Activated CD4-positive, alpha-beta T cell treated with anti-CD3 and anti-CD28 coated beads, Interleukin-2, amount 50 U/mL, for 24 hours (primary cell): ENCODE measurements at regions not wholly inside any gene's neighbourhood (a gene's known extent, or its start where the extent isn't known, plus 50 kb on each side); places are given as distances from the start of the nearest gene placed in this dataset.

ENCODE experiments used
- DNase-seq, 2 donors: peaks; one replicate each; pipeline ENCODE4 v3.0.0-alpha.2; 2020; ENCODE audit warnings: low read depth in 1 of 2, low spot score in 1 of 2

DNA sequence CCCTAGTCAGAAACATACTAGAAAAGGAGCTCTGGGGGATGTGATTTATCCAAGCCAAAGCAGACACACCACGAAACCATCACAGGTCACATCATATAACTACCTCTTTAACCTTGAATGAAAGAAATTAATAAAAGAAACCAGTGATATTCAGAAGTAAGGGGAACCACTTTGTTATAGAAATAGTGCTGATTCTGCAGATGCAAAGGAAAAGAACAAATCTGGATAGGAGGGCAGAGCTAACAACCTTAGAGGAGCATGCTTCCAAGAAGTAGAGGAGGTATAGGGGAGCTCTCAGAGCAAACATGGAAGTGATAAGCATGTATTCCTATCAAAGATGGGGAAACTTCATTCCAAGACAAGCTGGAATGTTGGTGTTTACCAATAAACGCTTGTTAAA, 117.0 kb upstream of the MDM1 start:
- no peak for DNase-seq

DNA sequence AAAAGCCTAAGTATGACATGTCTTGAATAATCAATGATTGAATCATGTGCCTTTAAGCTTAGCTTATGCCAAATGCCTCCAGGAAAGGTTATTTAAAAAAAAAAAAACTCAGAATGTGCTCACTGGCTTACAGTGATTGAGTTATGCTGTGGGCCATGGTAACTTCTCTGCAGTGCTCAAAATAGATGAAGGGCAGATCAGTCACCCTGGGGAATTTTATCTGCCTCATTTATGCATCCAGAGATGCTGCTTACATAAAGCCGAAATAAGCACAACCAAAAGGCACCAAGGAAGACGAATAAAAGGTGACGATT, 118.7 kb upstream of the MDM1 start:
- peak in 1 of 2 donors; percentile 33 for DNase-seq

DNA sequence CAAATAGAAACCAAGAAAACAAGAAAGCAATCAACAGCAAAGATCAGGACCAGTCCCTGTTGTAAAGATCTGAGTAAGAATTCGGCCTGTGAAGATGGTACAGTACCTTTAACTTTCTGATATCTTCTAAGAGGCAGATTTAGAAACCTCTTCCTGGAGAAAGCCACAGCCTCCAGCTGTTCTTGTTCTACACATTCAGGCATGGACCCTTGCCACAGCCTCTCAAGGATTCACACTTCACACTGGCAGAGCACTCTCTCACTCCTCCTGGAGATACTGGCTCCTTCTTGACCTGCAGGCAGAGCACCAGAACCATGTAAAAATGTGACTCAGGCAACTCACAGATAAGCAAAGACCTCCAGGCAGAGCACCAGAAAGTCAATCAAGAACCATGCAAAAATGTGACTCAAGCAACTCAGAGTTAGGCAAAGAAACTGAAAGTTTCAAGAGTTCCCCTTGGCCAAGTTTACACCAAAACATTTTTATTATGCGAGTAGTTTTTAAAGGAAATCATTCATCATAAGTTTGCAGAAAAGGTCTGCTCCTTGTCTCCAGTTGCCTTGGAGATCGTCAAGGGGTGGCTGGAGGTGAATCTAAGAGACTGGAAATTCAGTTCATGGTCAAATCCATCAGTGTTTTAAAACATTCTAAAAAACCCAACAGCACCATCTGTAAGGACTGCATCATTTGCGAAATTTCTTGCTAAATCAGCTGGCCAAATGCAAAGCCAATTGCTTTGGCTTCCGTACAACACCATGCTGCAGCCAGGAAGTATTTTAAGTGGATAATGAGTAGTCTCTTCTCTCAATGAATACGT, 119.3 kb upstream of the MDM1 start:
- DNase-seq = peak; percentile 19 to 30

DNA sequence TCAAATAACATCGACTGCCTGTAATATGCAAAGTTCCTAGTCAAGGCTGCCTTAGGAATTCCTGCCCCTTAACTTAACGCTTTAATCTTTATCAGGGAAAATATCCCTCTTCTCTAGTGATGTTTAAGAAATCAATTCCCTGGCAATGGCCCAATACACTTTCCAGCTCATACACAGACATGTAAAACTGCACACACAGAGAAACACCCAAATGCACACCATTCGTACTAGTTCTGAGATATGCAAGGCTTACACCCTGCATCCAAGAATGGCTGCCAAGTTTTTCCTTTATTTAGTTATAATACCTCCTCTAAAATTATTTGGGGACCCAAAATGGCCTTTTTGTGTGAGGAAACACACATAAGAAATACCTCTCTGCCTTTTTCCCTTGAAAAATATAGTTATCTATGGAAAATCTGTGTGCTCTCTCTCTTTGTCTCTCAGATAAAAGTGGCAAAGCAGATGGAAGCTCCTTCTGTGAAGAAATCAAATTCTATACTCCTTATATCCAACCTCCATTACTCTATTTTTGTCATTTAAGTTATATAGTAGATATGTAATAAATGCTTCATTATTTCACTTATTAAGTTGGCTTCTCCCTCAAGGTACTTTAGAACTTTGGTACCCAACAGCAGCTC, 120.0 kb upstream of the MDM1 start:
- no peak for DNase-seq

DNA sequence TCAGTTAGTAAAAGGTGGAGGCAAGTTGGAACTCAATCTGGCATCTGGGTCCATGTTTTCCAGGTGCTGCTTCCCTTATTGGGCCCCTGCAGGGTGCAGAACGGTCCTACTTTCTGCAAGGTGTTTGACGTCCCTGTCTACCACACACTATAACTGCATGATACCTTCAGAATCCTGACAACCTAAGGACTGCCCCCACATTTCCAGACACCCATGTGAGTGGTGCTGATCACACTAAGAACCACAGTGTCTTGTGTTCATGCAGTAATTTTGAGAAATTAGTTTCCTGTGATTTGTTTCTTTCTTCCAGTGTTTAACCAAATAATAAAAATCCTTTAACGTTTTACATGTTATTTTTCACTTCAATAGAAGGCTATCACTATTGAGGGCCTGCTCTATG, 121.1 kb upstream of the MDM1 start:
- DNase-seq = no peak

DNA sequence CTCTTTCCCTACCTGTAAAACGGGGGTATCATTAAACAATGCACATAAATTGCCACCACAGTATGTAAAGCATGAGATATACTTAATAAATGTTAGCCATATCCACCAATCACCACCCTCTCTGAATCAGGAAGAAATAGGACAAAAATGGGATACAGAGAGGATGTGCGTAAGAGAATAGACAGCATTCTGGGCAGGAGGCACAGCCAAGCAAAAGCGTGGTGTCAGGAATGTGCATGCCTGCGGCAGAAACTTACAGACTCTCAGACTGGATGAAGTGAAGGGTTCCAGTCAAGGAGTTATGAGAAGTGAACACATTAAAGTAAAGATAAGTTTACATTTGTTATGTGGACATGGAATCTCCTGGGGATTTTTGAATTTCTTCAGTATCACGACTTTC, 121.7 kb upstream of the MDM1 start:
- DNase-seq = no peak

DNA sequence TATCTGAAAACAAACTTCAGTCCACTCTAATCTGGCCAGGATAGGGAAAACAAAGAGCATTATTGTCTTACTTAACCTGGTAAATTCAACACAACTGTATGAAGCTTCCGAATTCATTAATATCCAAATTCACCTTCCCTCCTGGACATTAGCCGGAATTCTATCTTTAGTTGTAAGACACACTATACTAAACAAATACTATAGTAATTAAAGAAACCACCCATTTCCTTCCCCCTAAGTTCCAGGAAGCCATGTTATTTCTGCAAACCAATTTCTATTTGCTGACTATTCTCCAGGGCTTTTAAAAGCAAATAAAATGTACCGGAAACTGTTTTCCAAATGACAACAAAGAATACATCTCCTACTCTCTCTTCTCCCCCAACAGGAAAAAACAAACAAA, 122.7 kb upstream of the MDM1 start:
- DNase-seq = no peak

DNA sequence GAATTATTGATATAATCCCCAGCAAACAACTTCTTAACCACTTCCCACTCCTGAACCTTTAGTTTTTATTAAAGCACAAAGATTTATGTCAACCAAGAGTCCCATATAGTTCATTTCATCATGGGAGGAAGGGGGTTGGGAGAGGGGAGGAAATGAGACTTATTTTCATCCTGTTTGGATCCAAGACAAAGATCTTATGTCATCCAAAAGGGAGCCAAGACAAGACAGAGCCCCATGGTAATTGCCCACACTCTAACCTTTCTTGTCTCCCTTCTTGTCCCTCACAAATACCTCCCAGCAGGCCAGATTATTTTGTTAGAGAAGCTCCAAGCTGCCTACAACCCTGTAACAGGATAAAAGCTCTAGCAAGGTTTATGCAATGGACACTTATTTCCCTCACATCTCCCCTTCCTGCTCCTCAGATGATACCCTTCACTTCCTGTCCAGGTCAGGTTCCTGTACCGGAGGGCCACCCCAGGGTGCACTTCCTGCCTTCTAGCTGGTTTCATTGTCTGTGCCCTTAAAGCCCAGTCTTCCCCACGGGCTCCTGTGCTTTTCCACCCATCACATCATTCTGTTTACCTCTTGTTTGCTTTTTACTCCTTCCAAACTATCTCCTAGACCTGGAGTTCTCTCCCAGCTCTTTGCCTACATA, 123.7 kb upstream of the MDM1 start:
- DNase-seq = peak in 1 of 2 donors; percentile 1

DNA sequence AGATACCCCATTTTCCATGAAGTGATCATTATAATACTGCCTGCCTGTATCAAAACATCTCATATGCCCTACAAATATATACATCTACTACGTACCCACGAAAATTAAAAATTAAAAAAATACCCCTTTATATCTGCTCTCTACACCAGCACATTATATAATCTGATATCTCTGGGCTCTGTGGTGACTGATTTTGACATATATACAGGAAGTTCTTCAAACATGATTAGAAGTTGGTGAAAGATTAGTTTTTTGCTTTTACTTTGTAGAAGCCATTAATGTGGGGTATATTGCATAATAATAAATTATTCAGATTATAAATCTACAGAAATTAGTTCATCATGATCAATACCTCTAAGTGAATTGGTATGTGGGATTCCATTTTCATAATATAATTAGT, 126.7 kb upstream of the MDM1 start:
- no peak for DNase-seq

DNA sequence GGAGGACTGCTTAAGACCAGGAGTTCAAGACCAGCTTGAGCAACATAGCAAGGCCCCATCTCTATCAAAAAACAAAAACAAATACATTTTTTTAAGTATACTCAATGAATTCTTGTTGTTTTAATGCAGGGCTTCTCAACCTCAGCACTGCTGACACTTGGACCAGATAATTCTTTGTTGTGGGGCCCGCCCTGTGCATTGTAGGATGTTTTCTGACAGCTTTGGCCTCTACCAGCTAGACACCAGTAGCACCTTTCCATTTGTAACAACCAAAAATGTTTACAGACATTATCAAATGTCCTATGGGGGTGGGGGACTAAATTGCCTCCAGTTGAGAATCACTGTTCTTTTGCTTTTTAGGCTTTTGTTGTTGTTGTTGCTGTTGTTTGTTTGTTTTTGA, 128.1 kb upstream of the MDM1 start:
- DNase-seq = no peak

DNA sequence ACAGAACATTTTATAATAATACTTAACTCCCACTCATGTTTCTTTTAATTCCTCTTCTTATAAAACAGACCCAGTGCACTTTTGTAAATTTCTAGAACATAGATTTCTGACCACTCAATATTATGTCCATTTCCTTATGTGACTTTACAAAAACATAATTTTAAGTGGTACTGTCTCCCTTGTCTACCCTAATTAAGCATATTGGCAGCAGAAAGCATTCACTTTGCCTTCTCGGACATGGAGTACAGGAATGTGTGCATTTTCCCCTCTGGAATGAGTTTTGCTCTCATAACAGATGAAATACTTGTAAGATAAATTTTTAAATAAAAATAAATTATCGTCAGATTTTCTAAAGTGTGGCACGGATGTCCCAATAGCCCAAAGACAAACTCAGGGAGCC, 129.5 kb upstream of the MDM1 start:
- no peak for DNase-seq

DNA sequence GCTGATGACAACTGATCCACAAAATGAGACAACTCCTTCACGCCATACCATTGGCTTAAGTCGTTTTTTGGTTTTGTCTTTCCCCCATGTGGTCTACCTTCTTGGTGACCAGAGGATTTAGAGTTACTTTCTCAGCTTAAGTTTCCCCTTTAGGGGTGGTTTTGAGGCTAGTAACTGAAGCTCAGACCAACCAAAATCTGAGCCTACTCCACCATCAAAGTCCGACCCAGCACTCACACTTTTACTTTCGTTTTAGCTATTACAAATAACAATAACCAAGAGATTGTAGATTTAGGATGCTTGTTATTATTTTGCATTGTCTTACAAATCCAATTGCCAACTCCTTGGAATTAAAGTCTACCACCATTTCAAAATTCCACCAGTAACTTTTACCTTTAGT, 130.6 kb upstream of the MDM1 start:
- no peak for DNase-seq

DNA sequence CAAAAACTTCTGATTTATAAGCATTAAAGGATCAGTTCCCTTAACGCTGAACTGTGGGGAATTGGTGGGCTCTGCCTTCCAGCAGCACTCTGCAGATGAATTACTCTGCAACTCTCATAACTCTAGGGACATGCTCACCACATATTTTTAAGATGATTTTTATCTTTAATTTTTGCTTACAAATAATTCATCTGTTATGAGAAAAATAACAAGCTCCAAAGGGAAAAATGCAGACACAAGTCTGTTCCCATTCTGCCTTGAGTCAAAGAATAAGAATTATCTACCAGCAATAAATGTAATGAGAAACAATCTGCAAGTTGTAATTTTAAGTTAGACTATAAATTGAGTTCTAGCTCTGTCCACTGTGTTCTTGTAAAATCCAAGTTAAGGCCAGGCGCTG, 133.1 kb upstream of the MDM1 start:
- DNase-seq = no peak

DNA sequence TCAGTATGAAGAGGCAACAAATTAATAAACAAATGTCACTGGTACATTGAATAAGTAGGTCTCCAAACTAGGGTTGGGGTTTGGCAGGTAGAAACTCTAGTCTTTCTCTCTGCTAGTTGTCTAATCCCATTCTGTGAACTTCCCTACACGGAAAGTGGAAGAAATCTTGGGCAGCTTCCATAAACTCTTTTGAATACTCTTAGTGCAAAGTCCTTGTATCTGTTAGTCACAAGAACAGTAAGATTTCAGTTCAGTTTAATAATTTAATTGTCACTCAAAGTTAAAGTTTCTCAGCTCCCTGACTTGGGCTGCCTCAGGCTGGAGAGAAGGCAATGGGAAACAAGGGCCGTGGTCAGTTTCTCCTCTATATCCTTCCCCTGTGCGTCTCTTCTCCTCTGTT, 135.4 kb upstream of the MDM1 start:
- no peak for DNase-seq

DNA sequence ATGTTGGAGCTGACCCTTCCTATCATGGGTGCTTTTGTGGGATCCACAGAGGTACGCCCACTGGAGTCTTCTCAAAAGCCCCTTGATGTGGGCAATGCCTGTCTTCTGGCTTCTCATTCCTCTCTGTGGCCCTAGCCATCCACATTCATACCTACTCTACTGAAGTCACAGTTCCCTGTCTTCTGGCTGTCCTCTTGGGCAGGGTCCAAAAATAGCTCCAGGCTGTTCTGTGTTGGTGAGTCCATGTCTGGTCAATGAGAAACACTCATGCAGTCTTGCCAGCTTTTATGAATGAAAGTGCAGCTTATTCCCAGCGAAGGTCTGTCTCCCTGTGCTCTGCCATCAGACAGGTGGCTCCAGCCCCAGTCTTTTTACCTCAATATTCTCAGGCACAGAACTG, 135.9 kb upstream of the MDM1 start:
- DNase-seq = no peak

DNA sequence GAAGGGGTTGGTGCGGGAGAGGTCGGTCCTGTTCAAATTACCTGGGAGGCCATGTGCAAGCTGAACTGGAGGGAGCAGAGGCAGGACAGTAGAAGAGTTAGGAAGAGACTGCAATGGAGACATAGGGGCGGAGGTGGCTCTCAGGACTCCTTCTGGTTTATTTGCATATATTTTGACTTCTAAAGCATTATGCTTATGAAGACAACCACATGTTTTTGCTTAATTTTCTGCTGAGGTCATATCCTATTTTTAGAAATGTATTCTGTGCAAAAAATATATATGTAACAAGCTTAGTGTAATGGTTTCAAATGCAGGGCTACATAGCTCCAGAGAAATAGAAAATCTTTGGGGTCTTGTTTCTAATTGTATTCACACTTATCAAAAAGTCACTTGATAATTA, 137.0 kb upstream of the MDM1 start:
- DNase-seq = no peak

DNA sequence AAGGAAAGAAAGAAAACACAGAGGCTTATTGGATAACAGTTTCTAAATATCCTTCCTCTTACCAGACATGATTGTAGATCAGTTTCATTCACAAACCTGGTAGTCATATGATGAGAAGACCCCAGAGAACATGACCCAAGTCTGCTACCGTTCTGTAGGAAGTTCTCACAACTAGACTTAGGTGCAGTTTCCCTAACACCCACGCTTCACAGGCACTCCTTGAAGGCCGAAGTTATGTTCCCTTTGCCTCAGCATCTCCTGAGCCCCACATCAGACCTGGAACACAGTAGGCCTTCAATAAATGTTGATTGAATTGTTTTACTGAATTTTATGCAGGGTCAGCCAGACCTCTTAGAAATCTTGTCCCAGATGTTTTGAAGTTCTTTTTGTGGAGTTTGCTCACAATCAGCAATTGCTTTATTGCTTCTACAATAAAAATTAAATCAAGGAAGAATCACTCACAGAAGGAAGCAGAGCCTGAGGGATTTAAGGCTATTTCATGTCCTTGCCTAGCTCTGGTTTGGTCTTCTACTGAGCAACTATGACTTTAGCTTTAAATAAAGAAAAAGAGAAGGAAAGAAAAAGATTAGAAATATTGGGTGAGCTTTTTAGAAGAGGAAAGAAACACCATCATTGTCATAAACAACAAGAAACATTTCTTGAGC, 138.6 kb upstream of the MDM1 start:
- no peak for DNase-seq

DNA sequence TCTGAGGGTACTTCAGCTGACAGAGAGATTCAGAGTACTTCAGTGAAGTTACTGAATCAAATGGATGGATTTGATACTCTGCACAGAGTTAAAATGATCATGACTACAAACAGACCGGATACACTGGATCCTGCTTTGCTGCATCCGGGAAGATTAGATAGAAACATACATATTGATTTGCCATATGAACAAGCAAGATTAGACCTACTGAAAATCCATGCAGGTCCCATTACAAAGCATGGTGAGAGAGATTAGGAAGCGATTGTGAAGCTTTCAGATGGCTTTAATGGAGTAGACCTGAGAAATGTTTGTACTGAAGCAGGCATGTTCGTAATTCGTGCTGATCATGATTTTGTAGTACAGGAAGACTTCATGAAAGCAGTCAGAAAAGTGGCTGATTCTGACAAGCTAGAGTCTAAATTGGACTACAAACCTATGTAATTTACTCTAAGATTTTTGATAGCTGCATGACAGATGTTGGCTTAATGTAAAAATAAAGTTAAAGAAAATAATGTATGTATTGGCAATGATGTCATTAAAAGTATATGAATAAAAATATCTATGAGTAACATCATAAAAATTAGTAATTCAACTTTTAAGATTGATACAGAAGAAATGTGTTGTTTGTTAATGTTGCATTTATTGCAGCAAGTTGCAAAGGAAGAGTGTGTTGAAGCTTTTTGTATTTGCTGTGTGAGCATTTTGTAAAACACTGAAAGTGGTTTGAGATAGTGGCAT, 136.1 kb upstream of the RAP1B start:
- DNase-seq = no peak

DNA sequence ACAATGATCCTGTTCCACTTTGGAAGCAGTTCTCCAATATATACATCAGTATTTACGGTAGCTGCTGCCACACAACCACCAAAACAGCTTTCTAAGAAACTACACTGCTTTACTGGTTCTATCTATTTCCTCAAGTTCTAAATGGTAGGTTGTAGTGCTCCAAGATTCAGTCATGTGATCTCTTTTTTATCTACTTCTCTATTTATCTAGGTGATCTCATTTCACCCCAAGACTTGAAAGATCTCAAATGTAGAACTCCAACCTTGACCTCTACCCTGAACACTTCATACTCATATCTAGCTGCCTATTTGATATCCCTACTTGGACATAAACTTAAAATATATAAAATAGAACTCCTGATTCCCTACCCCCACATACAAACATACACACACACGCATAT, 133.9 kb upstream of the RAP1B start:
- DNase-seq = no peak

DNA sequence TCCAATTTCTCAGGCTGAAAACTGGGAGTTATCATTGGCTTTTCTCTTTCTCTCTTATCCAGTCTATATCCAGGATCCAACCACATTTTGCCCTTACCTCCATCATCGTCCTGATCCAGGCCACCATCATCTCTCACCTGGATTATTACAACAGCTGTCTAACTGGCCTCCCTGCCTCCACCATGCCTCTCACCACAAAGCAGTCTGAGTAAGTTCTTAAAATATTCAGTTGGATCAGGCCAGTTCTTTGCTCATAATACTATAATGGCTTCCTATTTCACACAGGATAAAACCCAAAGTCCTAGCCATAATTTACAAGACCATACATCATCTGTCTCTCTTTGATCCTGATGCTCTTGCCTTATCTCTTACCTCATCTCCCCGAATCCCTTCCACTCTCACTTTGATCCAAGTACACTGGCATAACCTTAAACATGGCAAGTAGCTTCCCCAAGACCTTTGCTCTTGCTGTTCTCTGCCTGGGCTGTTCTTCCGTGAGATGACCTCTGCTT, 133.4 kb upstream of the RAP1B start:
- no peak for DNase-seq

DNA sequence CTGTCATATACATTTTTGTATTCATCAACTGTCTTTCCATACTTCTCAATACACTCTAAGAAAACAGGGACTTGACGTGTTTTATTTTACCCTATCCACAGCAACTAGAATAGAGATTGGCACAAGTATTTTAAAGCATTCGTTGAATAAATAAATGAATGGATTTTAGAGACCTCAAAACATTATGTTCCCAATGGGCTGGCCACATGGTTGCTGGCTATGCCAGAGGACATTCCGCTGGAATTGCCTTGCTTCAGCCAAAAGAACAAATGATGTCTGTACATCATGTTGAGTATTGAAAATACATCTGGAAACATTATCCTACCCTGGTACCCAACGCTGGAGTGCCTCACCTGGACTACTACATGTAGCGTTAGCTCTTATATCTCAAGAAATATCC, 132.8 kb upstream of the RAP1B start:
- no peak for DNase-seq
